Thyroid gland (tissue), 4 donors: ENCODE measurements at regions not wholly inside any gene's neighbourhood (a gene's known extent, or its start where the extent isn't known, plus 50 kb on each side); places are given as distances from the start of the nearest gene placed in this dataset.

Experiments
- POLR2A ChIP-seq, 2 donors: fragments of 450-650 bp; IDR thresholded peaks; one replicate each; pipeline ENCODE4 v1.6.1; 2017; ENCODE audit warnings: antibody characterized with exemption in 2 of 2, mild to moderate bottlenecking in 2 of 2, moderate library complexity in 1 of 2
- TF ChIP-seq, protein P1 (sequence below), 6 experiments: fragments of 200-600 bp in 3 of 6; fragments of 450-650 bp in 3 of 6; sonication (generic) in 3 of 6; IDR thresholded peaks; one replicate each; pipeline ENCODE4 v1.5.1; 2016 to 2019; ENCODE audit warnings: antibody characterized with exemption in 6 of 6, mild to moderate bottlenecking in 2 of 6, inconsistent platforms in 1 of 6, moderate library complexity in 1 of 6

DNA sequence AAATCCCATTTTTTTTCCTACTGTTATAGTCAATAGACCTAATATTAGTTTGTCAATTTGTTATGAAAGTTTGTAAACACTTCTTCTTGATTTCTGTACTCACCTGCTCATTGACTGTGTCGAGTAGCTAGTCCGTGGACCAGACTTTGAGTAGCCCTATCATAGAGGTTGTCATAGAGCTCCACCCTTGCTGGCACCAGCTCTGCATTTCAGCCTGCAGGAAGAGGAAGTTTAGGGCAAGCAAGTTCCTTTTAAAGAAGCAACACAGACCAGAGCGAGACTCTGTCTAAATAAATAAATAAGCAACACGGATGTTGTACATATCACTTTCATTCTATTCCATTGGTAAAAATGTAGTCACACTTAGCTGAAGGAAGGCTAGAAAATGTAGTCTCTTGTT lies 74.0 kb downstream of the MCFD2 start:
- no peak for TF ChIP-seq POLR2A (IDR thresholded peaks at IDR 0.05)
- TF ChIP-seq, protein P1, sequence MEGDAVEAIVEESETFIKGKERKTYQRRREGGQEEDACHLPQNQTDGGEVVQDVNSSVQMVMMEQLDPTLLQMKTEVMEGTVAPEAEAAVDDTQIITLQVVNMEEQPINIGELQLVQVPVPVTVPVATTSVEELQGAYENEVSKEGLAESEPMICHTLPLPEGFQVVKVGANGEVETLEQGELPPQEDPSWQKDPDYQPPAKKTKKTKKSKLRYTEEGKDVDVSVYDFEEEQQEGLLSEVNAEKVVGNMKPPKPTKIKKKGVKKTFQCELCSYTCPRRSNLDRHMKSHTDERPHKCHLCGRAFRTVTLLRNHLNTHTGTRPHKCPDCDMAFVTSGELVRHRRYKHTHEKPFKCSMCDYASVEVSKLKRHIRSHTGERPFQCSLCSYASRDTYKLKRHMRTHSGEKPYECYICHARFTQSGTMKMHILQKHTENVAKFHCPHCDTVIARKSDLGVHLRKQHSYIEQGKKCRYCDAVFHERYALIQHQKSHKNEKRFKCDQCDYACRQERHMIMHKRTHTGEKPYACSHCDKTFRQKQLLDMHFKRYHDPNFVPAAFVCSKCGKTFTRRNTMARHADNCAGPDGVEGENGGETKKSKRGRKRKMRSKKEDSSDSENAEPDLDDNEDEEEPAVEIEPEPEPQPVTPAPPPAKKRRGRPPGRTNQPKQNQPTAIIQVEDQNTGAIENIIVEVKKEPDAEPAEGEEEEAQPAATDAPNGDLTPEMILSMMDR (IDR thresholded peaks at IDR 0.05), result no peak
